Thyroid gland (tissue), 4 donors: ENCODE measurements at regions not wholly inside any gene's neighbourhood (a gene's known extent, or its start where the extent isn't known, plus 50 kb on each side); places are given as distances from the start of the nearest gene placed in this dataset.

Experiments used
- CTCF ChIP-seq, 6 experiments: fragments of 200-600 bp in 3 of 6; fragments of 450-650 bp in 3 of 6; sonication (generic) in 3 of 6; IDR thresholded peaks; one replicate each; pipeline ENCODE4 v1.5.1; 2016 to 2019; ENCODE audit warnings: antibody characterized with exemption in 6 of 6, mild to moderate bottlenecking in 2 of 6, inconsistent platforms in 1 of 6, moderate library complexity in 1 of 6
- POLR2A ChIP-seq, 2 donors: fragments of 450-650 bp; IDR thresholded peaks; one replicate each; pipeline ENCODE4 v1.6.1; 2017; ENCODE audit warnings: antibody characterized with exemption in 2 of 2, mild to moderate bottlenecking in 2 of 2, moderate library complexity in 1 of 2

GRCh38 chr15:26020871-26021270, 157.7 kb upstream of the ATP10A start:
- no peak for TF ChIP-seq CTCF (IDR thresholded peaks at IDR 0.05)
- TF ChIP-seq POLR2A (IDR thresholded peaks at IDR 0.05) = no peak
